ENCODE measurements at regions not wholly inside any gene's neighbourhood (a gene's known extent, or its start where the extent isn't known, plus 50 kb on each side); places are given as distances from the start of the nearest gene placed in this dataset.

DNA sequence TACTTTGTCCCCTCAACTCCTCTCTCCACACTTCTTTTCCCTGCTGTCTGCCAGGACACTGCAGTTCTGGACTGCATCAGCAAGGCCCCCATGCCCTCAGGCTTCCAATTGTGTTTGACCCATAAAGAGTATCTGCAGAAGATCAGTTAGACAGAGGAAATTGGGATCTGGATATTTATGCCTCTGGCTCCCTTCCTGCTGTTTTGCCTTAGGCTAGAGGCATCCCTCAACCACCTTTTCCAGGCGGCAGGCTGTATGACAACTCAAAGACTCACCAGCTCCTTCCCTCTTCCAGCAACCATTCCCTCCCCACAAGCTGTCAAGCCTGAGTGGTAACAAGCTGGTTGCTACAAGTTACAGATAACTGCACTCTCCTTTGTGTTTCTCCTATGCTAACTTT is 66.4 kb upstream of the NDP start:
- TF ChIP-seq EZH2 (IDR thresholded peaks at IDR 0.05; ENCODE audit: insufficient read depth, poor library complexity, severe bottlenecking) (no peak), EZH2phosphoT487 (IDR thresholded peaks at IDR 0.05; ENCODE audit: insufficient read depth, low read depth) (no peak)

Measured in GM23248 (cell line).